MM.1S (cell line): ENCODE measurements at regions not wholly inside any gene's neighbourhood (a gene's known extent, or its start where the extent isn't known, plus 50 kb on each side); places are given as distances from the start of the nearest gene placed in this dataset.

ENCODE experiments used
- DNase-seq: peaks from one replicate; pipeline ENCODE4 v3.0.0-alpha.2; 2015
- H2AFZ ChIP-seq: fragments of 300-600 bp; sonication (generic); 2 replicates; pipeline ENCODE4 v1.6.0; 2016; ENCODE audit warnings: antibody characterized with exemption, low read length
- H3F3A ChIP-seq: fragments of 300-600 bp; sonication (generic); 2 replicates; pipeline ENCODE4 v1.6.1; 2016; ENCODE audit warnings: mild to moderate bottlenecking, antibody characterized with exemption, low read length, moderate library complexity, mixed read lengths; ENCODE audit not compliant: insufficient read depth
- H3K27ac ChIP-seq: fragments of 300-600 bp; sonication (generic); 2 replicates; pipeline ENCODE4 v1.5.1; 2016; ENCODE audit warnings: mild to moderate bottlenecking, low read length
- H3K27me3 ChIP-seq: fragments of 300-600 bp; sonication (generic); replicated peaks from 2 replicates; pipeline ENCODE4 v1.6.0; 2016; ENCODE audit warnings: low read length; ENCODE audit not compliant: insufficient read depth
- H3K36me3 ChIP-seq: fragments of 300-600 bp; sonication (generic); replicated peaks from 2 replicates; pipeline ENCODE4 v1.6.1; 2016; ENCODE audit warnings: mild to moderate bottlenecking, low read length, mixed read lengths; ENCODE audit not compliant: insufficient read depth
- H3K4me1 ChIP-seq: fragments of 300-600 bp; sonication (generic); 2 replicates; pipeline ENCODE4 v1.6.1; 2016; ENCODE audit warnings: low read length, mixed read lengths
- H3K4me2 ChIP-seq: fragments of 300-600 bp; sonication (generic); 2 replicates; pipeline ENCODE4 v1.6.0; 2016; ENCODE audit warnings: low read depth, low read length
- H3K4me3 ChIP-seq: fragments of 300-600 bp; sonication (generic); 2 replicates; pipeline ENCODE4 v1.5.1; 2016; ENCODE audit warnings: low read length, mixed read lengths
- H3K79me2 ChIP-seq: fragments of 300-600 bp; sonication (generic); 2 replicates; pipeline ENCODE4 v1.6.1; 2016; ENCODE audit warnings: mixed run types, low read length, mixed read lengths
- H3K9ac ChIP-seq: fragments of 300-600 bp; sonication (generic); 2 replicates; pipeline ENCODE4 v1.6.1; 2016; ENCODE audit warnings: low read length, mixed read lengths
- H3K9me2 ChIP-seq: fragments of 300-600 bp; sonication (generic); replicated peaks from 2 replicates; pipeline ENCODE4 v1.6.1; 2016; ENCODE audit warnings: mild to moderate bottlenecking, low read length, mixed read lengths; ENCODE audit not compliant: insufficient read depth
- H3K9me3 ChIP-seq: fragments of 300-600 bp; sonication (generic); replicated peaks from 2 replicates; pipeline ENCODE4 v1.6.1; 2016; ENCODE audit warnings: mild to moderate bottlenecking, low read length, mixed read lengths; ENCODE audit not compliant: insufficient read depth
- H4K20me1 ChIP-seq: fragments of 300-600 bp; sonication (generic); 2 replicates; pipeline ENCODE4 v1.6.1; 2016; ENCODE audit warnings: mild to moderate bottlenecking, low read length, moderate library complexity, mixed read lengths; ENCODE audit not compliant: insufficient read depth
- CTCF ChIP-seq: fragments of 300-600 bp; sonication (generic); IDR thresholded peaks from 2 replicates; pipeline ENCODE4 v1.5.1; 2016; ENCODE audit warnings: antibody characterized with exemption, low read length, mixed read lengths
- EZH2 ChIP-seq: fragments of 300-600 bp; sonication (generic); optimal IDR thresholded peaks from 2 replicates; pipeline ENCODE3; 2017; ENCODE audit warnings: low read depth, mild to moderate bottlenecking, antibody characterized with exemption, low read length, mixed read lengths
- EZH2phosphoT487 ChIP-seq: fragments of 300-600 bp; sonication (generic); IDR thresholded peaks from 2 replicates; pipeline ENCODE4 v1.6.1; 2018; ENCODE audit warnings: antibody characterized with exemption, low read length

GRCh38 chr13:55570371-55570770 is 1570.3 kb upstream of the PRR20A start:
- Histone ChIP-seq H3F3A (no peaks in the 10 kb centered on the region), H3K27me3 (no peaks in the 10 kb centered on the region), H2AFZ (no peak overlapping the region), H3K4me2 (no peak overlapping the region), H4K20me1 (no peaks in the 10 kb centered on the region), H3K27ac (no peak overlapping the region), H3K36me3 (no peaks in the 10 kb centered on the region), H3K4me1 (no peaks in the 10 kb centered on the region), H3K9me2 (no peaks in the 10 kb centered on the region), H3K79me2 (no peaks in the 10 kb centered on the region), H3K9ac (no peak overlapping the region), H3K4me3 (no peak overlapping the region), H3K9me3 (no peaks in the 10 kb centered on the region)
- no peak for DNase-seq
- TF ChIP-seq EZH2 (no peak), CTCF (no peak), EZH2phosphoT487 (no peak)

- Histone ChIP-seq H3K79me2 (no peaks in the 10 kb centered on the region), H3K4me3 (no peak overlapping the region), H3F3A (no peaks in the 10 kb centered on the region), H3K27ac (no peak overlapping the region), H3K4me2 (no peak overlapping the region), H3K27me3 (no peaks in the 10 kb centered on the region), H4K20me1 (no peaks in the 10 kb centered on the region), H3K36me3 (no peaks in the 10 kb centered on the region), H3K9me2 (no peaks in the 10 kb centered on the region), H3K4me1 (no peaks in the 10 kb centered on the region), H3K9me3 (no peaks in the 10 kb centered on the region), H2AFZ (no peak overlapping the region), H3K9ac (no peak overlapping the region)
- no peak for TF ChIP-seq CTCF
- no peak for TF ChIP-seq EZH2phosphoT487
- TF ChIP-seq EZH2: no peak
- DNase-seq: no peak
Measured at GRCh38 chr13:55571237-55571867, 1569.4 kb upstream of the PRR20A start.

DNA sequence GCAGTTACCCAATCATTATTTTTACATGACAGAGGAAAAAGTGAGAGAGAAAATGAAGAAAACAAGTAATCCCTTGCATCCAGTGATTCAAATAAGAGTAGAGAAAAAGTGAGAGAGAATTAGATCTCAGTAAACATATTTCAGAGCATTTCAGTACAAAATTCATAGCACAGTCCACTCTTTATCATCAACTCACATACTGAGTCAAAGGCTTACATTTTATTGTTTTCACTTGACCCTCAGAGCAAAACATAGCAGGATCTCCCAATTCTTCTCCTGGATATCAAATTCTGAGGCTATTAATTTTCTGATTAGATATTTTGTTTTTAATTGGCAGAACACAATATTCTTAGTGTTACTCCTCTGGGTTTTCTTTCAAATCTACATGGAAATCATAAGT is 1568.3 kb upstream of the PRR20A start:
- H3K4me3 ChIP-seq: no peak overlapping the region
- no peak overlapping the region for H3K4me2 ChIP-seq
- no peaks in the 10 kb centered on the region for H4K20me1 ChIP-seq
- no peak for DNase-seq
- no peaks in the 10 kb centered on the region for H3K9me3 ChIP-seq
- no peaks in the 10 kb centered on the region for H3K27me3 ChIP-seq
- H3K4me1 ChIP-seq: no peaks in the 10 kb centered on the region
- no peak overlapping the region for H3K27ac ChIP-seq
- H3K9me2 ChIP-seq: no peaks in the 10 kb centered on the region
- TF ChIP-seq EZH2phosphoT487: no peak
- H3K79me2 ChIP-seq: no peaks in the 10 kb centered on the region
- H3K9ac ChIP-seq: no peak overlapping the region
- no peaks in the 10 kb centered on the region for H3F3A ChIP-seq
- H2AFZ ChIP-seq: no peak overlapping the region
- H3K36me3 ChIP-seq: no peaks in the 10 kb centered on the region

DNA sequence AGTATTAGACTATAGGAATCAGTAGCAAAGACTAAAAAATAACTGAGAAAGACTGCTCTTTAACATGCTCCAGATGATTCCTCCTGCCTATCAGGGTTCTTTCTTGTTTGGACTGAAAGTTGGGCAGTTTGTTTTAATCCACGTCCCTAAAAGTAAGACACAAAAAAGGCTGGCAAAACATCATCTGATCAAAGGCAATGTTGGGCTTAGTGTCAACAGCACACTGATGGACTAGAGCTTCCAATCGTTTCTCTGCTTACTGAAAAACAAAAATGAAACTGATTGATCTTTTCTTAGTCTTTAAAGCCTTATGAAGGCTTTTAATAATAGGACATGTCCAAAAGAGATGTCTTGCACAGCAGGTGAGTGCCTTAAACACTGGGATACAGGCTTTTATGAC is 1567.9 kb upstream of the PRR20A start:
- no peaks in the 10 kb centered on the region for H3K36me3 ChIP-seq
- no peaks in the 10 kb centered on the region for H3K9me2 ChIP-seq
- no peaks in the 10 kb centered on the region for H3K4me1 ChIP-seq
- no peaks in the 10 kb centered on the region for H4K20me1 ChIP-seq
- no peak overlapping the region for H3K4me3 ChIP-seq
- no peak for DNase-seq
- H3F3A ChIP-seq: no peaks in the 10 kb centered on the region
- no peaks in the 10 kb centered on the region for H3K9me3 ChIP-seq
- no peaks in the 10 kb centered on the region for H3K27me3 ChIP-seq
- no peaks in the 10 kb centered on the region for H3K79me2 ChIP-seq
- H2AFZ ChIP-seq: no peak overlapping the region
- no peak overlapping the region for H3K4me2 ChIP-seq
- no peak overlapping the region for H3K9ac ChIP-seq
- TF ChIP-seq EZH2phosphoT487 (no peak), CTCF (no peak), EZH2 (no peak)
- no peak overlapping the region for H3K27ac ChIP-seq
